ENCODE measurements at regions not wholly inside any gene's neighbourhood (a gene's known extent, or its start where the extent isn't known, plus 50 kb on each side); places are given as distances from the start of the nearest gene placed in this dataset.

- Histone ChIP-seq H3K9me3 (ENCODE audit: control insufficient read depth, low read length) (no peaks in the 10 kb centered on the region), H3K4me3 (ENCODE audit: low read length) (no peak overlapping the region), H3K27ac (ENCODE audit: low read depth, low read length) (no peak overlapping the region), H3K27me3 (ENCODE audit: control insufficient read depth, insufficient read depth, low read length, poor library complexity, severe bottlenecking) (no peaks in the 10 kb centered on the region), H3K36me3 (ENCODE audit: control insufficient read depth, insufficient read depth, low read length) (no peaks in the 10 kb centered on the region), H3K9ac (ENCODE audit: extremely low read depth, low read length, poor library complexity, severe bottlenecking) (no peak overlapping the region), H3K4me1 (ENCODE audit: control insufficient read depth, insufficient read depth, low read length) (no peaks in the 10 kb centered on the region)
- H3K4me1 Mint-ChIP-seq: no peaks in the 10 kb centered on the region
- WGBS, 2 experiments (ENCODE audit: insufficient coverage in 1 of 2, insufficient read length in 1 of 2): 82 to 88% methylated on average over 1 of the region's 1 CpG
- no peak for DNase-seq
- peaks cover 3% of the 10 kb centered on the region for H3K9me3 Mint-ChIP-seq
- H3K4me3 Mint-ChIP-seq: no peak overlapping the region
- no peaks in the 10 kb centered on the region for H3K36me3 Mint-ChIP-seq (ENCODE audit: low read depth)
- no peak overlapping the region for H3K27ac Mint-ChIP-seq
- no peak for TF ChIP-seq CTCF (conservative IDR thresholded peaks at IDR 0.05)
- no peaks in the 10 kb centered on the region for H3K27me3 Mint-ChIP-seq (ENCODE audit: insufficient read depth)
Measured at GRCh38 chr5:8349855-8350254, 480.9 kb downstream of the MTRR start.

DNA sequence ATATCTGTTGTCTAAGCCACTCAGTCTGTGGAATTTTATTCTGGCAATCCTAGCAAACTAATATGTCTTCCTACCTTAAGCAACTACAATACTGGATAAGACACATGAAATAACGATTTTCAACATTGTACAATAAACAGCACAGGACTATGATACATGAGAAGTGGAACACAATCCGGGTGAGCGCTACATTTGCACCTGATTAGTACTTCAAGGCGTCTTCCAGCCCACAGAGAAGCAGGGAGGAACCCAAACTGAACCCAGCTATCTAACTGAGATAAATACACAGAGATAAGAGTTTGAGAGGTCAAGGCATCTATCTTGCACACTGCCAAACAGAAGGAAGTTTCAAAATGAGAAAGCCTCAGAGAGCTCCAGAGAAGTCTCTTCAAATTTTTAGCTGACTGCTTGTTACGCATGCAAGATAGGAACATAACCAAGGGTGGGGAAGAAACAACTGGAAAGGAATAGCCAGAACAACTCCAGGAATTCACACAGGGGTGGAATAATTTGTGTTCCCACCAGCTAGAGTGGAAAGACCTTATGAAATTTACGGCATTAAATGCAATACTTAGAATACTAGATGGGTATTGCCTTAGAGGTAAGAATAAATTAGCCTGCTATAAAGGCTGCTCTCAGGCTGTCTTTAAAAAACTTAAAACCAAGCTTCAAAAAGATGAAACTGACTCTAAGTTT lies 481.8 kb downstream of the MTRR start:
- Mint-ChIP-seq H3K9me3 (peaks cover 3% of the 10 kb centered on the region), H3K27me3 (ENCODE audit: insufficient read depth) (no peaks in the 10 kb centered on the region), H3K27ac (no peak overlapping the region), H3K4me3 (no peak overlapping the region), H3K4me1 (no peaks in the 10 kb centered on the region), H3K36me3 (ENCODE audit: low read depth) (no peaks in the 10 kb centered on the region)
- no peaks in the 10 kb centered on the region for H3K36me3 ChIP-seq (ENCODE audit: control insufficient read depth, insufficient read depth, low read length)
- no peak overlapping the region for H3K9ac ChIP-seq (ENCODE audit: extremely low read depth, low read length, poor library complexity, severe bottlenecking)
- no peak overlapping the region for H3K4me3 ChIP-seq (ENCODE audit: low read length)
- no peaks in the 10 kb centered on the region for H3K27me3 ChIP-seq (ENCODE audit: control insufficient read depth, insufficient read depth, low read length, poor library complexity, severe bottlenecking)
- no peak for TF ChIP-seq CTCF (conservative IDR thresholded peaks at IDR 0.05)
- H3K9me3 ChIP-seq (ENCODE audit: control insufficient read depth, low read length): no peaks in the 10 kb centered on the region
- WGBS, 2 experiments (ENCODE audit: insufficient coverage in 1 of 2, insufficient read length in 1 of 2): 90% methylated on average over 6 of the region's 6 CpGs
- no peak overlapping the region for H3K27ac ChIP-seq (ENCODE audit: low read depth, low read length)
- no peak for DNase-seq
- H3K4me1 ChIP-seq (ENCODE audit: control insufficient read depth, insufficient read depth, low read length): no peaks in the 10 kb centered on the region

GRCh38 chr5:8355981-8356380 lies 487.0 kb downstream of the MTRR start:
- Histone ChIP-seq H3K9me3 (ENCODE audit: control insufficient read depth, low read length) (no peaks in the 10 kb centered on the region), H3K4me1 (ENCODE audit: control insufficient read depth, insufficient read depth, low read length) (no peaks in the 10 kb centered on the region), H3K4me3 (ENCODE audit: low read length) (no peak overlapping the region), H3K9ac (ENCODE audit: extremely low read depth, low read length, poor library complexity, severe bottlenecking) (no peak overlapping the region), H3K27ac (ENCODE audit: low read depth, low read length) (no peak overlapping the region), H3K36me3 (ENCODE audit: control insufficient read depth, insufficient read depth, low read length) (no peaks in the 10 kb centered on the region), H3K27me3 (ENCODE audit: control insufficient read depth, insufficient read depth, low read length, poor library complexity, severe bottlenecking) (peaks cover 4% of the 10 kb centered on the region)
- Mint-ChIP-seq H3K4me1 (no peaks in the 10 kb centered on the region), H3K27ac (no peak overlapping the region), H3K27me3 (ENCODE audit: insufficient read depth) (peaks cover 6% of the 10 kb centered on the region), H3K9me3 (no peaks in the 10 kb centered on the region), H3K36me3 (ENCODE audit: low read depth) (no peaks in the 10 kb centered on the region), H3K4me3 (no peak overlapping the region)
- TF ChIP-seq CTCF (conservative IDR thresholded peaks at IDR 0.05): no peak
- WGBS, 2 experiments (ENCODE audit: insufficient coverage in 1 of 2, insufficient read length in 1 of 2): 60 to 100% methylated on average over 1 of the region's 1 CpG
- DNase-seq: no peak

Data from endodermal cell (in vitro differentiated cells).